A549 (cell line): ENCODE measurements at regions not wholly inside any gene's neighbourhood (a gene's known extent, or its start where the extent isn't known, plus 50 kb on each side); places are given as distances from the start of the nearest gene placed in this dataset.

ENCODE experiments used
- ATAC-seq, 2 experiments: fragments of 200-7000 bp in 1 of 2; fragments of >200 bp in 1 of 2; cut with Nextera tagmentation in 1 of 2; cut with Tn5 transposase in 1 of 2; 3 replicates each; pipeline versions ENCODE4 v1.8.0 to v1.9.1; 2018 to 2020; ENCODE audit warnings: mild to moderate bottlenecking in 1 of 2, moderate library complexity in 1 of 2
- CTCF ChIA-PET: fragments of 300-600 bp; sonication (Branson Sonifier 250); formaldehyde crosslinking; extraction: SDS; loops from one replicate; lab custom pipeline; 2021; ENCODE audit warnings: antibody characterized with exemption, inconsistent platforms; lab: Yijun Ruan, JAX
- POLR2A ChIA-PET: fragments of 350-600 bp; formaldehyde crosslinking; extraction: SDS; loops from one replicate; lab custom pipeline; 2021; ENCODE audit warnings: antibody characterized with exemption, inconsistent platforms; lab: Yijun Ruan, JAX
- DNase-seq, 2 experiments: peaks; one replicate each; pipeline versions ENCODE4 v3.0.0 to v3.0.0-alpha.2; 2011 to 2016; ENCODE audit warnings: low read depth in 1 of 2, low spot score in 1 of 2
- FAIRE-seq: peaks from 2 replicates; lab custom pipeline; 2011; peaks lifted over from hg19 to GRCh38; lab: Jason Lieb, UNC
- H3K27ac ChIP-seq, 2 experiments: fragments of >200 bp; sonication (Bioruptor Twin); formaldehyde crosslinking; 3 replicates each; pipeline ENCODE4 v1.5.1; 2016 to 2017
- H3K4me1 ChIP-seq: fragments of >200 bp; sonication (Bioruptor Twin); formaldehyde crosslinking; 3 replicates; pipeline ENCODE4 v1.6.1; 2016
- H3K4me2 ChIP-seq: fragments of >200 bp; sonication (Bioruptor Twin); formaldehyde crosslinking; 3 replicates; pipeline ENCODE4 v1.6.1; 2016
- H3K4me3 ChIP-seq: fragments of >200 bp; sonication (Bioruptor Twin); formaldehyde crosslinking; 3 replicates; pipeline ENCODE4 v1.5.1; 2016
- H3K9me3 ChIP-seq: fragments of >200 bp; sonication (Bioruptor Twin); formaldehyde crosslinking; 3 replicates; pipeline ENCODE4 v1.6.1; 2016
- BCL3 ChIP-seq: fragments of >200 bp; sonication (Bioruptor Twin); formaldehyde crosslinking; IDR thresholded peaks from 3 replicates; pipeline ENCODE4 v1.6.1; 2016
- CBX8 ChIP-seq: fragments of 200-600 bp; sonication (generic); IDR thresholded peaks from 2 replicates; pipeline ENCODE4 v1.6.1; 2016
- CTCF ChIP-seq: fragments of >200 bp; sonication (Bioruptor Twin); formaldehyde crosslinking; IDR thresholded peaks from 3 replicates; pipeline ENCODE4 v1.5.1; 2016
- EP300 ChIP-seq, 2 experiments: fragments of >200 bp; sonication (Bioruptor Twin); formaldehyde crosslinking; IDR thresholded peaks; 2 replicates in 1 of 2; 3 replicates in 1 of 2; pipeline ENCODE4 v1.6.1; 2016 to 2017
- ESRRA ChIP-seq: fragments of 150-350 bp; IDR thresholded peaks from 2 replicates; pipeline ENCODE4 v1.6.1; 2014; ENCODE audit warnings: mild to moderate bottlenecking, low read length, borderline replicate concordance
- FOSB ChIP-seq: fragments of 250-450 bp; sonication (Bioruptor Pico); IDR thresholded peaks from 2 replicates; pipeline ENCODE4 v1.5.0; 2020; ENCODE audit warnings: mild to moderate bottlenecking, moderate library complexity
- FOXS1 ChIP-seq: fragments of 250-450 bp; sonication (Bioruptor Pico); IDR thresholded peaks from 2 replicates; pipeline ENCODE4 v1.5.0; 2020; ENCODE audit warnings: mild to moderate bottlenecking, moderate library complexity
- GATA3 ChIP-seq: IDR thresholded peaks from 2 replicates; pipeline ENCODE4 v1.6.1; 2012; ENCODE audit warnings: borderline replicate concordance
- HEYL ChIP-seq: fragments of 250-450 bp; sonication (Bioruptor Pico); IDR thresholded peaks from 2 replicates; pipeline ENCODE4 v1.8.0; 2021; ENCODE audit warnings: mild to moderate bottlenecking, moderate library complexity
- HOXA7 ChIP-seq: fragments of 250-450 bp; sonication (Bioruptor Pico); IDR thresholded peaks from 2 replicates; pipeline ENCODE4 v1.5.0; 2020; ENCODE audit warnings: mild to moderate bottlenecking, moderate library complexity
- HOXB13 ChIP-seq: fragments of 250-450 bp; sonication (Bioruptor Pico); IDR thresholded peaks from 2 replicates; pipeline ENCODE4 v1.5.0; 2020; ENCODE audit warnings: low read depth, mild to moderate bottlenecking, moderate library complexity
- HOXB5 ChIP-seq: fragments of 250-450 bp; sonication (Bioruptor Pico); IDR thresholded peaks from 2 replicates; pipeline ENCODE4 v1.5.0; 2020; ENCODE audit warnings: mild to moderate bottlenecking, moderate library complexity
- JUN ChIP-seq, 2 experiments: fragments of >200 bp; sonication (Bioruptor Twin); formaldehyde crosslinking; IDR thresholded peaks; 2 replicates in 1 of 2; 3 replicates in 1 of 2; pipeline ENCODE4 v1.6.1; 2016 to 2017
- JUNB ChIP-seq: fragments of >200 bp; sonication (Bioruptor Twin); formaldehyde crosslinking; IDR thresholded peaks from 2 replicates; pipeline ENCODE4 v1.6.1; 2016
- MAX ChIP-seq: IDR thresholded peaks from 2 replicates; pipeline ENCODE4 v1.6.1; 2012
- MYC ChIP-seq: IDR thresholded peaks from 2 replicates; pipeline ENCODE4 v1.6.1; 2012; ENCODE audit warnings: mild to moderate bottlenecking, inconsistent platforms, low read length, improper control_type of control experiment, borderline replicate concordance
- NR3C1 ChIP-seq: fragments of >200 bp; sonication (Bioruptor Twin); formaldehyde crosslinking; IDR thresholded peaks from 3 replicates; pipeline ENCODE4 v1.6.1; 2017
- POLR2AphosphoS2 ChIP-seq: conservative IDR thresholded peaks from 2 replicates; pipeline ENCODE4 v1.6.1; 2012; ENCODE audit warnings: low read length, improper control_type of control experiment, inconsistent platforms
- RFX5 ChIP-seq: fragments of 450-650 bp; IDR thresholded peaks from 2 replicates; pipeline ENCODE4 v1.7.1; 2014; ENCODE audit warnings: antibody characterized with exemption, mild to moderate bottlenecking, moderate library complexity
- TP53 ChIP-seq: fragments of 250-450 bp; sonication (Bioruptor Pico); IDR thresholded peaks from 2 replicates; pipeline ENCODE4 v1.5.0; 2021; ENCODE audit warnings: mild to moderate bottlenecking, moderate library complexity
- ZNF302 ChIP-seq: fragments of 250-450 bp; sonication (Bioruptor Pico); IDR thresholded peaks from 2 replicates; pipeline ENCODE4 v1.9.0; 2021; ENCODE audit warnings: inconsistent platforms, mild to moderate bottlenecking, moderate library complexity
- WGBS: methylation state at CpG from one replicate; pipeline ENCODE4 v1.1.6; 2017; ENCODE audit errors: missing lambda C conversion rate; 5-methylcytosine and 5-hydroxymethylcytosine counted together

GRCh38 chr22:49297286-49297870, 530.3 kb downstream of the BRD1 start:
- WGBS, result 68% methylated on average over 9 of the region's 27 CpGs
- POLR2A ChIA-PET, result no interaction called here
- CTCF ChIA-PET, result interaction anchor here (2.1 to 3.6 kb wide), 2 partner anchors 8 to 251 kb away, joined by 9 to 22 read pairs; no protein-coding TSS in a partner anchor

GRCh38 chr22:49296561-49296960, 531.1 kb downstream of the BRD1 start:
- 62% methylated on average over 10 of the region's 11 CpGs for WGBS
- H3K9me3 ChIP-seq, result no peaks in the 10 kb centered on the region
- H3K4me2 ChIP-seq, result no peak overlapping the region
- TF ChIP-seq FOXS1 (no peak), BCL3 (no peak), MYC (no peak), MAX (no peak), RFX5 (no peak), EP300 (IDR thresholded peaks at IDR 0.05) (no peak), TP53 (CRISPR knock-in tag) (no peak), ZNF302 (CRISPR knock-in tag) (no peak), GATA3 (no peak), NR3C1 (no peak), JUNB (no peak), ESRRA (no peak), CTCF (no peak), FOSB (no peak), JUN (IDR thresholded peaks at IDR 0.05) (no peak)
- H3K4me1 ChIP-seq, result no peaks in the 10 kb centered on the region
- DNase-seq (no peak), ATAC-seq (no peak), FAIRE-seq (no peak)
- no peak overlapping the region for H3K27ac ChIP-seq
- ChIA-PET POLR2A (no interaction called here), CTCF (interaction anchor here (2.1 to 3.6 kb wide), 2 partner anchors 9 to 250 kb away, joined by 9 to 22 read pairs; no protein-coding TSS in a partner anchor)
- no peak overlapping the region for H3K4me3 ChIP-seq

More at GRCh38 chr22:49297286-49297870, 530.3 kb downstream of the BRD1 start:
- Histone ChIP-seq H3K27ac (no peak overlapping the region), H3K4me2 (no peak overlapping the region), H3K4me1 (no peaks in the 10 kb centered on the region), H3K4me3 (no peak overlapping the region), H3K9me3 (no peaks in the 10 kb centered on the region)
- DNase-seq, result no peak
- ATAC-seq, result no peak
- TF ChIP-seq MAX (no peak), CBX8 (no peak), HOXA7 (CRISPR knock-in tag) (no peak), HEYL (CRISPR knock-in tag) (no peak), HOXB5 (CRISPR knock-in tag) (no peak)
- FAIRE-seq, result no peak

- Histone ChIP-seq H3K27ac (no peak overlapping the region), H3K4me1 (no peaks in the 10 kb centered on the region), H3K9me3 (no peaks in the 10 kb centered on the region), H3K4me2 (no peak overlapping the region), H3K4me3 (no peak overlapping the region)
- DNase-seq (no peak), FAIRE-seq (no peak), ATAC-seq (no peak)
- POLR2A ChIA-PET, result no interaction called here
- CTCF ChIA-PET, result interaction anchor here (3.6 kb wide), 1 partner anchor 9 kb away, joined by 22 read pairs; no protein-coding TSS in a partner anchor
- TF ChIP-seq HOXB13 (CRISPR knock-in tag) (no peak), POLR2AphosphoS2 (no peak)
- WGBS, result 36% methylated on average over 5 of the region's 18 CpGs
Observed at GRCh38 chr22:49295851-49296560, 531.7 kb downstream of the BRD1 start.
